ENCODE measurements at regions not wholly inside any gene's neighbourhood (a gene's known extent, or its start where the extent isn't known, plus 50 kb on each side); places are given as distances from the start of the nearest gene placed in this dataset.

DNA sequence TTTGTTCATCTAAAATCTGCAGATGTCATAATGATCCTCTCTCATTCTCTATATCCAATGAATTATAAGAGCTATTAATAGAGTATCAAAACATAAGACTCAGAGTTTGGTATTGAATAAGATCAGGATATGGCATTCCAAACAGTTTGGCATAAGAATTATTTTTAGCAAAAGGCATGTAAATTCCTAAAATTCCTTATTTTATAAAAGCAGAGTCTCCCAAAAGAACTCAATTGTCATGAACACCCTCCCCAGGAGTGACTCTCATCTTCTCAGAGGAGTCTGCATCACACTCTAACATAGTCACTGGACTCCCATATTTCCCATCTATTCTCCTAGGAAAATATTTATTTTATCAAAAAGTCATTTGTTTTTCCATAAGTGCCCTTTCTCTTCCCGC lies 1710.2 kb upstream of the SLC39A10 start:
- 0 out of 7 replicates have a peak, but pooled peaks cover 0 to 3% (median 0%) of the 10 kb centered on the region in 4 experiments for H3K4me1 ChIP-seq (replicated peaks in 1 of 4; ENCODE audit: control insufficient read depth in 3 of 4, insufficient read depth in 4 of 4, low read length in 3 of 4)
- no peaks in the 10 kb centered on the region for H3K36me3 ChIP-seq (ENCODE audit: control insufficient read depth in 2 of 4, insufficient read depth in 4 of 4, low read length in 3 of 4)
- no peak for FAIRE-seq
- no peak overlapping the region for H3K56ac ChIP-seq (replicated peaks; ENCODE audit: insufficient read length, low read depth, low read length)
- no peak overlapping the region for H3K27ac ChIP-seq (ENCODE audit: low read depth, low read length)
- no peak overlapping the region for H3K4ac ChIP-seq (replicated peaks; ENCODE audit: insufficient read length, low read depth, low read length)
- no peaks in the 10 kb centered on the region for H3K9me3 ChIP-seq (ENCODE audit: insufficient read depth in 2 of 2, low read depth in 1 of 2, low read length in 1 of 2)
- no peak overlapping the region for H3K4me2 ChIP-seq (ENCODE audit: insufficient read depth in 1 of 2, low read depth in 2 of 2, low read length in 2 of 2)
- no peaks in the 10 kb centered on the region; the same call in 1 of the 2 replicates for H3K23me2 ChIP-seq (ENCODE audit: low read depth, low read length)
- H3K79me2 ChIP-seq (ENCODE audit: control insufficient read depth in 1 of 2, insufficient read depth in 2 of 2, low read length in 2 of 2), result no peaks in the 10 kb centered on the region
- no peaks in the 10 kb centered on the region for H3K79me1 ChIP-seq (ENCODE audit: low read depth, low read length)
- H3K23ac ChIP-seq (ENCODE audit: insufficient read length), result no peak overlapping the region
- H2BK120ac ChIP-seq (replicated peaks; ENCODE audit: low read depth, low read length), result no peak overlapping the region
- H4K20me1 ChIP-seq (replicated peaks in 1 of 2; ENCODE audit: control insufficient read depth in 1 of 2, insufficient read depth in 2 of 2, low read length in 2 of 2), result no peaks in the 10 kb centered on the region
- H3K18ac ChIP-seq (ENCODE audit: extremely low read depth, low read length), result no peak overlapping the region
- H2BK5ac ChIP-seq (ENCODE audit: low read depth, low read length), result no peak overlapping the region
- H2BK15ac ChIP-seq (ENCODE audit: low read length), result no peak overlapping the region
- DNase-seq (ENCODE audit: low read depth in 1 of 2, low spot score in 2 of 2), result no peak
- no peak overlapping the region for H2BK20ac ChIP-seq (ENCODE audit: low read length)
- H3K9ac ChIP-seq (replicated peaks in 1 of 4; ENCODE audit: extremely low read depth in 1 of 4, low read depth in 3 of 4, low read length in 3 of 4), result no peak overlapping the region
- 82% methylated on average over 1 of the region's 1 CpG; no CpG with 5 or more reads in 1 of the 2 experiments for WGBS, 2 experiments (ENCODE audit: extremely low coverage in 1 of 2, insufficient coverage in 1 of 2, insufficient read length in 1 of 2, insufficient replicate concordance in 2 of 2, low coverage in 1 of 2, low lambda C conversion rate in 2 of 2, missing lambda C conversion rate in 1 of 2)
- H2BK12ac ChIP-seq (ENCODE audit: low read depth, low read length), result no peak overlapping the region
- no peaks in the 10 kb centered on the region for H3K27me3 ChIP-seq (replicated peaks in 1 of 4; ENCODE audit: control insufficient read depth in 3 of 4, extremely low read depth in 1 of 4, insufficient read depth in 3 of 4, low read length in 3 of 4)
- ChIA-PET CTCF (ENCODE audit: partially characterized antibody) (no interaction called here), POLR2A (ENCODE audit: partially characterized antibody) (no interaction called here)
- H3K4me3 ChIP-seq (ENCODE audit: extremely low read depth in 1 of 4, insufficient read depth in 2 of 4, low read depth in 3 of 4, low read length in 4 of 4), result no peak overlapping the region
- H4K5ac ChIP-seq (ENCODE audit: insufficient read length, low read depth, low read length), result no peak overlapping the region
- no peak overlapping the region for H4K91ac ChIP-seq (replicated peaks; ENCODE audit: insufficient read length, low read length)
- no peak overlapping the region for H3K14ac ChIP-seq (ENCODE audit: insufficient read length)
- H4K8ac ChIP-seq (ENCODE audit: extremely low read depth, insufficient read depth, low read length), result no peak overlapping the region
- no peak overlapping the region for H2AFZ ChIP-seq (ENCODE audit: low read length)
- no peak overlapping the region for H2AK5ac ChIP-seq (ENCODE audit: low read depth, low read length)
- TF ChIP-seq EZH2 (IDR thresholded peaks at IDR 0.05; ENCODE audit: low read depth, low read length, severe bottlenecking), result no peak
- TF ChIP-seq, protein P1, sequence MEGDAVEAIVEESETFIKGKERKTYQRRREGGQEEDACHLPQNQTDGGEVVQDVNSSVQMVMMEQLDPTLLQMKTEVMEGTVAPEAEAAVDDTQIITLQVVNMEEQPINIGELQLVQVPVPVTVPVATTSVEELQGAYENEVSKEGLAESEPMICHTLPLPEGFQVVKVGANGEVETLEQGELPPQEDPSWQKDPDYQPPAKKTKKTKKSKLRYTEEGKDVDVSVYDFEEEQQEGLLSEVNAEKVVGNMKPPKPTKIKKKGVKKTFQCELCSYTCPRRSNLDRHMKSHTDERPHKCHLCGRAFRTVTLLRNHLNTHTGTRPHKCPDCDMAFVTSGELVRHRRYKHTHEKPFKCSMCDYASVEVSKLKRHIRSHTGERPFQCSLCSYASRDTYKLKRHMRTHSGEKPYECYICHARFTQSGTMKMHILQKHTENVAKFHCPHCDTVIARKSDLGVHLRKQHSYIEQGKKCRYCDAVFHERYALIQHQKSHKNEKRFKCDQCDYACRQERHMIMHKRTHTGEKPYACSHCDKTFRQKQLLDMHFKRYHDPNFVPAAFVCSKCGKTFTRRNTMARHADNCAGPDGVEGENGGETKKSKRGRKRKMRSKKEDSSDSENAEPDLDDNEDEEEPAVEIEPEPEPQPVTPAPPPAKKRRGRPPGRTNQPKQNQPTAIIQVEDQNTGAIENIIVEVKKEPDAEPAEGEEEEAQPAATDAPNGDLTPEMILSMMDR (IDR thresholded peaks at IDR 0.05; ENCODE audit: control extremely low read depth in 1 of 3, insufficient read depth in 1 of 3, low read depth in 1 of 3, low read length in 3 of 3), result no peak
- no peak for TF ChIP-seq RAD21 (IDR thresholded peaks at IDR 0.05 in 1 of 2, conservative IDR thresholded peaks at IDR 0.05 in 1 of 2; ENCODE audit: low read depth in 2 of 2, low read length in 2 of 2)
- TF ChIP-seq, protein P2, sequence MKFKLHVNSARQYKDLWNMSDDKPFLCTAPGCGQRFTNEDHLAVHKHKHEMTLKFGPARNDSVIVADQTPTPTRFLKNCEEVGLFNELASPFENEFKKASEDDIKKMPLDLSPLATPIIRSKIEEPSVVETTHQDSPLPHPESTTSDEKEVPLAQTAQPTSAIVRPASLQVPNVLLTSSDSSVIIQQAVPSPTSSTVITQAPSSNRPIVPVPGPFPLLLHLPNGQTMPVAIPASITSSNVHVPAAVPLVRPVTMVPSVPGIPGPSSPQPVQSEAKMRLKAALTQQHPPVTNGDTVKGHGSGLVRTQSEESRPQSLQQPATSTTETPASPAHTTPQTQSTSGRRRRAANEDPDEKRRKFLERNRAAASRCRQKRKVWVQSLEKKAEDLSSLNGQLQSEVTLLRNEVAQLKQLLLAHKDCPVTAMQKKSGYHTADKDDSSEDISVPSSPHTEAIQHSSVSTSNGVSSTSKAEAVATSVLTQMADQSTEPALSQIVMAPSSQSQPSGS (IDR thresholded peaks at IDR 0.05; ENCODE audit: low read length), result no peak
- TF ChIP-seq TBP (IDR thresholded peaks at IDR 0.05; ENCODE audit: low read depth, low read length), result no peak
- TF ChIP-seq SP1 (IDR thresholded peaks at IDR 0.05; ENCODE audit: low read depth, low read length), result no peak
- no peak for TF ChIP-seq CBX8 (IDR thresholded peaks at IDR 0.05; ENCODE audit: borderline replicate concordance, low read depth, low read length)
- TF ChIP-seq KDM1A (IDR thresholded peaks at IDR 0.05; ENCODE audit: borderline replicate concordance, low read length), result no peak
- TF ChIP-seq JUN (IDR thresholded peaks at IDR 0.05; ENCODE audit: low read depth, low read length), result no peak
- no peak for TF ChIP-seq NANOG (IDR thresholded peaks at IDR 0.05; ENCODE audit: insufficient read depth, low read depth, low read length, poor library complexity, severe bottlenecking)
